ENCODE measurements at regions not wholly inside any gene's neighbourhood (a gene's known extent, or its start where the extent isn't known, plus 50 kb on each side); places are given as distances from the start of the nearest gene placed in this dataset.
"Not testable (repeated sequence)": the region's sequence is repeated elsewhere in the genome, so short reads cannot be mapped to it uniquely, and the experiment has no call there.

DNA sequence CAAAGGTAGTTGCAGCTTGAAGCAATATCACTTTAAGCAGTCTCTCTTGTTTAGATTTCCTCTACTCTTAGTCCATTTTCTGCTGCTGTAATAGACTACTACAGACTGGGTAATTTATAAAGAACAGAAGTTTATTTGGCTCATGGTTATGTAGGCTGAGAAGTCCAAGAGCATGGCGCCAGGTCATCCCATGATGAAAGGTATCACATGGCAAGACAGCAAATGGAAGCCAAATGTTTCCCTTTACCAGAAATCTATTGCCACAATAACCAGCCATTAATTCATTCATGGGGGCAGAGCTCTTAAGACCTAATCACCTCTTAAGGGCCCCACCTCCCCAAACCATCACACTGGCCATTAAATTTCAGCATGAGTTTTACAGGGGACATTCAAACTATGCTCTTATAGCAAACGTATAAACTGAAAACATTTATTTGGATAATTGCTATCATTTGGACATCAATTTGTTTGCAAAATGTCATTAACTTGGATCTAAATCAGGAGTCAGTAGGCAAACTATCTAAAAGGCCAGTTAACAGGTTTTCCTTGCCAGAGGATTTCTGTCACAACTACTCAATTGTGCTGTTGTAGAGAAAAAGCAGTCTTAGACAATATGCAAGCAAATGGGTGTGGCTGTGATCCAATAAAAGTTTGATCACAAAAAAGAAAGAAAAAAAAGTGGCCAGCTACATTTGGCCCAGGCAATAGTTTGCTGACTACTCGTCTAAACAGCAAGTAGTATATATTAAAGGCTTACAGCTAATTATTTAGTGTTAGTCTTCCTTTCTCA, 75.7 kb upstream of the GUCY1A1 start:
- no peak for DNase-seq

DNA sequence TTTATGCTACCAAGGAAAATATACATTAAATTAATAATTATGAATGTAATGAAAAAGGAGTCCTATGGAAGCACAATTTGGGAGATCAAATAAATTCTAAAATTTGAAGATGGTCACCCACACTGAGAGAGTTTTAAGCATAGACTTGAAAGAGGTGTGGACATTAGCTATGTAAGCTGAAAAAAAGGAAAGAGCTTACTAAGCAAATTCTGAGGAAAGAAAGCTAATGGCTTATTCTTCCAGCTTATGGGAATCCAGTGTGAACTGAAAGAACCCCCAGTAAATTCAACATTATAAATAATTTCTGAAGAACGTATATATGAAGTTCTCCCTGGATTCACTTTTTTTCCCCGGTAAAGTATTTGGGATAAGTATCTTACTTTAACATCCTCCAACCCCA, 78.2 kb upstream of the GUCY1A1 start:
- no peak for DNase-seq

DNA sequence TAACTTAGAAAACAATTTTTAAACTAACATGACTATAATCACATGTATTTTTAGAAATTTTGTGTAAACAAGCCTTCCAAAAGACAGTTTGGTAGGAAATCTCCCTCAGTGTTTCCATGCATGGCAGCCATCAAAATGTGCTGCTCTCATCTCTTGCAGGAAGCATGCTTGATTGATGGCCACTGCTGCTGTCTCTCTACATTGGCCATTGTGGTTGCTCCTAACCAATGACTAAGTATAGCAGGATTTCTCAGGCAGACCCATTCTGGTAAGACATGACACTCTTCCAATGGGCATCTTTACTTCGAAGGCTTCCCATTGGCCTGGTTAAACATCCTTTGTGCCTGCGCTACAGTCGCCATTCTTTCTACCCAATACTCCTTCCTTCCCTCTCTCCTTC, 78.9 kb upstream of the GUCY1A1 start:
- DNase-seq = no peak

DNA sequence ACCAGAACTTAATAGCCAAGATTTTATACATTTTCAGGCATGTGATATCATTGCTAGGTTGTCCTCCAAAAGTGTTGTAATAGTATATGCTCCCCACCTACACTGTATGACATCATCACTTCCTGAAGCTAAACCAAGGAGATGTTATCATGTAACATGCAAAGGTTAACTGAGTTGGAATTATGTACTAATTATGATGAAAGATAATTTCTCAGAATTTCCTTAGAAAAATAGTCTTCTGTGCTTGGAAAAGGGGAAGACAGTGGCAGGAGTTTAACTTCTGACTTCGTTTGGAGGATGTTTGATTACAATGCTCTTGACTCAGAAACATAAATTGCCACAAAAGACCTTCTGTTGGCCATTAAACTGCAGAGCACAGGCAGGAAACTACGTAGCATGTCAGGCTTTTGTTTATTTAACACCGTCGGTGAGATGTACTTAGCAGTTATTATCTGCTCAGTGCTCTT, 83.6 kb upstream of the GUCY1A1 start:
- DNase-seq = no peak

DNA sequence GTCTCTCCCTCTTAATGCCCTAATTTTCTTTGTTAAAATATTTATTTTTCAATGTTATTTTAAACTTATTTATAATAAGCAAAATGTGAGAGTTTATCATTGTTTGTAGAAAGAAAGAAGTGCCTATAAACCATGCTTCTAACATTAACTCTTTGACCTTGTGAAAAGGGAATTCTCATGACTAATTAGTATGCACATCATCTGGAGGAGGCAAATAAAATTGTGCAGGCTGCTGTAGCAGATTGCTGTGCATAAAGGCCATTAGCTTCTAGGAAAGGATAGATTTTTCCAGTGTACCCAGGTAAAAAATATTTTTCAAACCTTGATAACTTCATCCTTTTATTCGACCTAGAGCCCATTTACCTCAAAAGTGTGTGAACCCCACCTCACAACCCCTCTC, 84.6 kb upstream of the GUCY1A1 start:
- no peak for DNase-seq

DNA sequence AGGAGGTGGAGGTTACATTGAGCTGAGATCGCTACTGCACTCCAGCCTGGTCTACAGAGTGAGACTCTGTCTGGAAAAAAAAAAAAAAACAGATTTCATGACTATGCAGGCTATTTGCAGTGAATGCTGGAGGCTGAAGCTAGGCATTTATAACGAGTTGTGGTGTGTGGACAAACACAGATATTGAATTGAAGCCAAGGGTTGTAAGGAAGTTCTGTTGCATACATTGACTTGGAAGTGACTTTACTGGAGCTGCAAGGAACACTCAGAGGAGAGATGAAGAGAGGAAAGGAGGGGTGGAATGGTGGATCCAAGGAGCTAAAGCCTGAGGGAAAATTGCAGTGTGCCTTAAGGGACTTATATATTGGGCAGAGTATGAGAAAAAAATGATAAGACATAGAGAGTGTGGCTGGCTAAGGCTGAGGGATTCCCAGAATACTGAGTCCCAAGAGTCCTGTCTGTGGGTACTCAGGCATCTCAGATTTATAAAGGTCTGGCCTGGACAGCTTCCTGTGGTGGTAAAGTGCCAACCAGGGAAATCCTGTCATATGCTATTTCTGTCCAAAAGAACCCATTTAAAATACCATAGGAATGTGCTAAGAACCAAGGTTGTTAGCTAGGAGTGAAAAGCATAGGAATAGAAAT, 87.8 kb upstream of the GUCY1A1 start:
- no peak for DNase-seq

DNA sequence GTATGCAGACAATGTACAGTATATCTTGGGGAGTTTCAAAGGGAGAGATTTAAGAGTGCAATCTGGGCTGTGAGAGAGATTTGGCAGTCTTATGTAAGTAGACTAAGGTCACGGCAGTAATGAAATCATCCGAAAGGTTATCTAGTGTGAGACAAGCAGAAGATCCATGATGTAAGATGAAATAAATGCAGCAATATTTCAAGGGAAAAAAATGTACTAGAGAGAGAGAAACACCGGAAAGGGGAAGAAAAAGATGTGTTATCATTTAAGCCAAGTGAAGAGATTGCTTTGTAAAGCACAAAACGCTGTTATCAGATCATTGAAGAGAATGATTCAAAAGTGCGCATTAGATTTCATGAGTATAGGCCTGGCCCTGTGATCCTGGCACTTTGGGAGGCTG, 88.4 kb upstream of the GUCY1A1 start:
- no peak for DNase-seq

DNA sequence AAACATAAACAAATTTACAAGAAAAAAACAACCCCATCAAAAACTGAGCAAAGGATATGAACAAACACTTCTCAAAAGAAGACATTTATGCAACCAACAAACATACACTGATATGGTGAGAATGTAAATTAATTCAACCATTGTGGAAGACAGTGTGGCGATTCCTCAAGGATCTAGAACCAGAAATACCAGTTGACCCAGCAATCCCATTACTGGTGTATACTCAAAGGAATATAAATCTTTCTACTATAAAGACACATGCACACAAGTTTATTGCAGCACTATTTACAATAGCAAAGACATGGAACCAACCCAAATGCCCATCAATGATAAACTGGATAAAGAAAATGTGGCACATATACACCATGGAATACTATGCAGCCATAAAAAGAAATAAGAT, 92.3 kb upstream of the GUCY1A1 start:
- not testable (repeated sequence) for DNase-seq

DNA sequence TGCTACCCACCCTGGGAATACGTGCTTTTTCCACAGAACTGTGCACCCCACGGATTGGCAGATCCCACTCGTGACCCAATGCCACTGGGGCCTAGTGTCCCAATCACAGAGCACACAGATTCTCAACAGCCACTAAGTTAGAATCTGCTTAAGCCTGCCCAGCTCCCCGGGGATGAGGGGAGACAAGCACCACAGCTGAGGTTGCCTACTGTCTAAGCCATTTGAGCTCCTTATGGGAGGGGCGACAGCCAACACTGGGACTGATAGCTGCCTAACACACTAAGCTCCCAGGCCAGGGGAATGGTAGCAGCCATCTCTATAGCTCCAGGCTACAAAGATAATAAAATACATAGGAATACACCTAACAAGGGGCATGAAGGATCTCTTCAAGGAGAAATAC, 93.5 kb upstream of the GUCY1A1 start:
- no peak for DNase-seq

DNA sequence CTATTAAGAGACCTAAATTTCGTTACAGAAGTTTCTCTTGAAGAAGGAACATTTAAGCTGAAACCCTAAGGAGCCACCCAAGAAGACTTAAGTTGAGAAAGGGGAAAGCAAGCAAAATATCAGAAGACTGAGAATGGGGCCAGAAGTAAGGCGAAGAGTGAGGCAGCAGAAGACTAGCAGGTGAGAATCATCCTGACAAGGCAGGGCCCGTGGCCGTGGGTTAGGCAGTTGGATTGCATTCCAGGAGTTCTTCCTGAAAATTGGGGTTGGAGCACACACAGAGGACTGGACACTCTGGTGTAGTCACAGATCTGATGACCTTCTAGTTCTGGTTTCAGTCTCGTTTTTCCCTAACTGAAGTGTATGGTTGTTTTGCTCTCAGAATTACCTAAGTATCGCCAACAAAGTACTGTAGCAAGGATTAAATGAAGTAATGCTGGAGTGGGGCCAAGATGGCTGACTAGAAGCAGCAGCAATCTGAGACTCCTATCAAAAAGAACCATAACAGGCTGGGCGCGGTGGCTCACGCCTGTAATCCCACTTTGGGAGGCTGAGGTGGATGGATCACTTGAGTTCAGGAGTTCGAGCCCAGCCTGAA, 94.4 kb upstream of the GUCY1A1 start:
- no peak for DNase-seq

DNA sequence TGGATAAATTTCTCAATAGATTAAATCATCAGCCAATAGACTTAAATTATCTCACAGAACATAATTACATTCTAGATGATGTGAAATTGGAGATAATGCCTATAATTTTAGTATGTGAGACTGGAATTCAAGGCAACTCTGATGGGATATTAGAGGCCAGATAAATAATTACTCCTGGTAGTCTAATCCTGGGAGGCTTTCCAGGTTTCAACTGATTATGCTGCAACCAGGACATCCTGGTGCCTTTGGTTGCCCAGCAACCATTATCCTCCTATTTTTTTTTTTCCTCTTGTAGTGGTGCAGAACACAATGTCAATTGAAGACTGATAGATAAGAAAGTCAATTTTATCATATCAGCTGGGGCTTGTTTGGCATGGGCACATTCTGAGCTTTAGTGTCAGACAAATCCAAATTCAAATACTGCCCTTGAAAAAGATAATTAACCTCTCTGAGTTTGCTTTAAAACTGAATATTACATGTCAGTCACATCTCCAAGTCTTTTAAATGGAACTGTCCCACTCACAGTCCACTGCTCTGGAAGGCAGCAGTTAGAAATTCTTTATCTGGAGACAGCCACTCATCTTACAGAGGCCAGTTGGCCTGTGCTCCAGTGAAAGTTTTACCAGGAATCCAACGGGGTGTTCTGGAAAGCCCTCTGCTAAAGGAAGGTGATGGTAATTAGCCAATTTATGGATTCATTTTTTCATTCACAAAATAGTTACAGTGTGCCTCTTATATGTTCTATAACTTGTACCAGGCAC, 95.3 kb upstream of the GUCY1A1 start:
- no peak for DNase-seq

DNA sequence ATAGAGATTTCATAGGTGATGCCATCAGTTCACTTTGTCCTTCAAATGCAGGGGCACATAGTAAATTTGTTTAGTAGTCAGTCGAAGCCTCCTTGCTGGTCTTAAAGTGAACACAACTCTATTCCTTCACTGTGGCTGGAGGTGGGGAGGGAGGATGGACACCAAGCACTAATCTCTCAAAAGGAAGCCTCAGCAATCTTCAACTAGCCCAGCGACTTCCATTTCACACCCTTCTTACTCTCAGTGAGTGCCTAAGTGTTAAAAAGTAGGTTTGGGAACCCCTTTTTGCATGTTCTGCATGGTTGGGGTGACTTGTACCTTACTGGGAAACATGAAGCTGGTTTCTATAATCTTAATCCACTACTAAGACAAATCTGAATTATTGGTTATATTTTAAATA, 96.0 kb upstream of the GUCY1A1 start:
- DNase-seq = no peak

DNA sequence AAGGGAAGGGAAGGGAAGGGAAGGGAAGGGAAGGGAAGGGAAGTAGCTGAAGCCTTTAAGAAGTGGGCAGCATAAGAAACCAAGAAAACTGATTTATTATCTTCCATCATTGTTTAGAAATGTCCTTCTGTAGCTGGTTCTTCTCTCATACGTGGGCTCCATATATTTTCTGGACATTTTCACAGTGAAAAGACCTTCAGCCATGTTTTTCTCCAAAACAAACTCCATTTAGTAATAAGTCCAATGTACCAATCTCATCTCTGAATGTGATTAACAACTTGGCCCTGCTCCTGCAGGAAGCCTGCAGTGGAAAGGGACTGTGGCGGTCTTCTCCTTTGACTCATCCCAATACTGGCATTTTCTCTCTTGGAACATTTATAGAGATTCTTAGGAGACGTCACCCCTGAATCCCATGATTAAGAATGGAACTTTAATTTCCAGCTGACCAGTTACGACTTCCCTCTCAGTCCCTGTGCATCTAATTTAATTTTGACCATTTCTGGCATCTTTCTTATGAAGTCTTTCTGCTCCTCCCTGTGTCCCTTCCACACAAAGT, 96.6 kb upstream of the GUCY1A1 start:
- DNase-seq = no peak

DNA sequence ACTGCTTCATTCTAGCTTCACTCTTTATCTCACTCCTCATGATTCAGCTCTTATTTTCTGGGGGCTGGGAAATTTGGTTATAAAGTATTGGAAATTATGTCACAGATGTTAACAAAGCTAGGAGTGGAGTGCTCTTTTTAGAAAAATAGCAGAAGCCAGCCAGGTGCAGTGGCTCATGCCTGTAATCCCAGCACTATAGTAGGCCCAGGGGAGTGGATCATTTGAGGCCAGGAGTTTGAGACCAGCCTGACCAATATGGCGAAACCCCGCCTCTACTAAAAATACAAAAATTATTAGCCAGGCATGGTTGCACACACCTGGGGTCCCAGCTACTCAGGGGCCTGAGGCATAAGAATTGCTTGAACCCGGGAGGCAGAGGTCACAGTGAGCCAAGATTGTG, 97.2 kb upstream of the GUCY1A1 start:
- no peak for DNase-seq

DNA sequence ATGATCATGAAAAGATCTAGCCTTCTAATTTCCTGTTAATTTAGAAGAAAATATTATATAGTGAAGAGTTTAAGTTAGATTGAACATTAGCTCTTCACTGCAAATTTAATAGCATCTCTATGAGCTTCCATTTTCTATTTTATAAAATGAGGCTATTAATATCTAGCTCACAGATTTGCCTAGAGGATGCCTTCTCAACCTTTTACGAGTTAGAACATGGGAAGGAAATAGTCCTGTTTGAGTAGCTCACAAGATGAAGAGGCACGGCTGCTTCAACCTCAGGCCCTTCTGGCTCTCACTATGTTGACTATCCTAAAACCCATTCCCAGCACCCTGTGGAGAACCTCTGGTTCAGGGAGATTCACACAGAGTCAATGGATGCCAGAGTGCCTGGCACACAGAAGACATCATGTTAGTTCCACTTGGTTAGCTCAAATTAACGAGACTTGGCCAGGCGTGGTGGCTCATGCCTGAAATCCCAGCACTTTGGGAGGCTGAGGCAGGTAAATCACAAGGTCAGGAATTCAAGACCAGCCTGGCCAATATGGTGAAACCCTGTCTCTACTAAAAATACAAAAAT, 97.9 kb upstream of the GUCY1A1 start:
- DNase-seq = no peak

DNA sequence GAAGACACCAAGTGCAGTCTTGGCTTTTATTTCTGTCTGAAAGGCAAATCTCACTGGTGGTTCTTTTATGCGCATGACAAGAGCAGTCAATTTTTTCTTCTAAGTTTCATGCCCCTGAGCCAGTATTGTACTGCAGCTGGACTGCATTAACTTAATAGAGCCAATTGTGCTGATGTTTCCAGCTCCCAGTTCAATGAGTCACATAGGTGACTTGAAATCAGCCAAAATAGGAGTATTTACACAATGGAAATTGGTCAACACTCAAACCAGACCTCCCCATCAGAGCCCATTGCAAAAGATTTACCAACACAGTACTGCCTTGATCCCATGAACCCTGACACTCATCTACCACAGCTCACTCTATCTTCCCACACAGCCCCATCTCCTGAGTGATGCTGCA, 100.3 kb upstream of the GUCY1A1 start:
- no peak for DNase-seq

DNA sequence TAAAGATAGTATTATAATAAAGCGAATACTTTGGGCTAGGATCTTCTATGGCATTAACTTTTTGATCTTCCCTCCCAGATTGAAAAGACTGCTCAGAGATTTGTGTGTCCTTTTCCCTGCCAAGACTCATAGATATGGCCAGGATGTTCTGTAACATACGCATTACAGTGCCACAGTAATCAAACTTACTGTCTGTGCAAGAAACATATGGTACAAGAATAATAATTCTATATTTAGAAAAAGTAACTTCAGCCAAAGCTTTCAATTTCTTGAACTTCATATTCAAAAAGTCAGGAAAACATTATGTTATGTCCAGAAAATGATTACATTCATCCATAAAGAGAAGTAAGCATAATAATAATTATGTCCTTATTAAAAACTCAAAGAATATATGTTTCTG, 100.9 kb upstream of the GUCY1A1 start:
- no peak for DNase-seq

DNA sequence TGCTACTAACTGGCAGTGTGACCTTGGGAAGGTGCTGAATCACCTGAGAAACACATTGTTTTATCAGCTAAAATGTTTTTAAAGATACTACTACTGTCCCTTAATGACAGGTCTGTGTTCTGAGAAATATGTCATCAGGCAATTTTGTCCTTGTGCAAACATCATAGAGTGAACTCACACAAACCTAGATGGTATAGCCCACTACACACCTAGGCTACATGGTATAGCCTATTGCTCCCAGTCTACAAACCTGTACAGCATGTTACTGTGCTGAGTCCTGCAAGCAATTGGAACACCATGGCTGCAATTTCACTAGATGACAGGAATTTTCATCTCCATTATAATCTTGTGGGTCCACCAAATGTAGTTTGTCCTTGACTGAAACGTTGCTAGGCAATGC, 101.3 kb upstream of the GUCY1A1 start:
- no peak for DNase-seq

DNA sequence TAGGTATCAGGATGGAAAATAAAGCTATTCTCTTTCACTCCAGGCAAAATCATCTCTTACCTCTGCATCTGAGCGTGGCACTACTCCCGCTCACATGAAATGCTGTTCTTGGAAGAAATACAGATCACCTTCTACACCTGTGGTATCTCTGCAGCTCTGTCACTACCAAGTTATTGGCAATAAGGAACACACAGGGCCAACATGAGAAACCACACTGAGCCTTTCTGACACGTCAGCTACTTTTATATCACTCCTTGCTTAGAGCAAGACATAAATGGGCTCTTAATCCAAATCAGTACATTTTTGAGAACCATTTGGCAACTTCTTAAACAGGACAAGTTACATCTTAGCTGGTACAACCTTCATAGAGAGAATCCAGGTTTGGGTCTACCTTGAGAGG, 101.8 kb upstream of the GUCY1A1 start:
- no peak for DNase-seq

DNA sequence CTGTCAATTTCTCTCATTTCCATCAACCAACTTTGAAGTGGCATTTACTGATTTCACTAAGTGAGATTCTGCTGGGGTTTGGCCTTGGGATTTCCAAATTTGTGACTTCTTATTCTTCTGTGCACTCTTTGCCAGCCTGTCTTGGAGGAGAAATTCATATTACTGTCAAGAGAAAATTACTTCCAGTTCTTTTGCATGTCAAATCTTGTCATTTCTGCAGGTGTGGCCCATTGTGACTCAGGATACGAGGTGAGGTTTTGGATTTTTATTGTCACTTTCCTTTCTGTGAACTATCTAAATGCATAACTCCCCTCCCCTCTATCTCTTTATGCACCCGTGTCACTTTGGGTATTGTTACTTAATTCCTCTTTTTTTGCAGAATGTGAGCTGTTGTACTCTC, 102.6 kb upstream of the GUCY1A1 start:
- DNase-seq = no peak

DNA sequence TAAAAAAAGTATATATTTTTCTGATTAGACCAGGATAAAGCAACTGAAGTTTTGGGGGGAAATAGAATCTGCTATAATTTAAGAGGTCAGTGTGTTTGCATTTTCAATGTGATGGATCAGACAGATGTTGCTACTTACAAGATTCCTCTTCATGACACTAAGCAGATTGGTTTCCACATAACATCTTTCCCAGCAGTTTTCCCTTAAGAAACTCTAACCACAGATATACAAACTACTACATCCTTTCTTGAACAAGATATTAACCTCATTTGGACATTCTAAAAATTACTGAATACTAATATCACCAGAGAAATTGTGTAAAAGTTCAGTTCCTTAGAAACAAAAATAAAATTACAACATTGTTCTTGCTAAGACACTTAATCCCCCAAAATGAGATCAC, 106.7 kb upstream of the GUCY1A1 start:
- no peak for DNase-seq

DNA sequence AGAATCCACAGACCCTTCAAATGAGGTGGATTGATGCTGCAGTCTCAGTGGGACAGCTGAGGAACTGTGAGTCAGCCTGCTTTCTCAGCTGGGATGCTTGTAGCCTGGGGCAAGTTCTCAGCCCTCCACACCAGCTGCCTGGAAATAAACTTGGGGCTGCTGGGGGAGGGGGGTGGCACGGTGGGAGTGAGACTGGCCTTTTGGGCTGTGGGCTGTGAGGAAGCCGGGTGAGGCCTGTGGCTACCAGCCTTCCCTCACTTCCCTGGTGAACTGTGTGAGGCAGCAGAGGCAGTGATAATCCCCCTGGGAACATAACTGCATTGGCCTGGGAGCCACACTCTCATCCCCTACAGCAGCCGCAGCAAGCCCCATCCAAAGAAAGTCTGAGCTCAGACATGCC, 114.5 kb upstream of the GUCY1A1 start:
- no peak for DNase-seq

DNA sequence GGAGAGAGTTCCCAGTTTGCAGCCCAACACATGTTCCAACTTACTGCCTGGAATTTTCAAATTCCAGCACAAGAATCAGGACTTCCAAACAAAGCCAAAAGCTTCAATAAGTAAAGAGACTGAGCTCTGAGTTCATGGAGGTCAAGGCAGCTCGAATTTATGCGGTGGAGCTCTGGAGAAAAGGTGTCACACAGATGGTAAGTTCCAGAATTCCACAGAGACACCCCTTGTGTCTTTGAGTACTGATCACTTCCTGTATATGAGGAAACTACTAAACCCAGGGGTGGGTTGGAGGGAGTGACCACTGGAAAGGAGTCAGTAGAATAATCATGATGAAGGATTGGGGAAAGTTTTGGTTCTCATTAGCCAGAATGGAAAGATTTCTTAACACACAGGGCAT, 118.5 kb upstream of the GUCY1A1 start:
- DNase-seq = no peak

Measured in cerebellar nuclear complex (tissue), 1 donor.